GM21723 (cell line): ENCODE measurements at regions not wholly inside any gene's neighbourhood (a gene's known extent, or its start where the extent isn't known, plus 50 kb on each side); places are given as distances from the start of the nearest gene placed in this dataset.

Experiments
- ATAC-seq: cut with Tn5 transposase; IDR thresholded peaks from one replicate; pipeline ENCODE4 v1.9.1; 2021; ENCODE audit warnings: mild to moderate bottlenecking, moderate library complexity; ENCODE audit not compliant: unreplicated experiment

GRCh38 chr17:70857351-70857750, 688.0 kb downstream of the KCNJ2 start:
- ATAC-seq = no peak

- no peak for ATAC-seq
Measured at GRCh38 chr17:70859829-70860228, 690.5 kb downstream of the KCNJ2 start.

- no peak for ATAC-seq
Measured at GRCh38 chr17:70862295-70862694, 693.0 kb downstream of the KCNJ2 start.

GRCh38 chr17:70863436-70864248, 694.3 kb downstream of the KCNJ2 start:
- no peak for ATAC-seq

GRCh38 chr17:70865993-70866804, 696.9 kb downstream of the KCNJ2 start:
- no peak for ATAC-seq

- ATAC-seq = no peak
Measured at GRCh38 chr17:70868149-70868548, 698.8 kb downstream of the KCNJ2 start.

- no peak for ATAC-seq
Measured at GRCh38 chr17:70869402-70870085, 700.2 kb downstream of the KCNJ2 start.

GRCh38 chr17:70871180-70871818, 702.0 kb downstream of the KCNJ2 start:
- no peak for ATAC-seq

- no peak for ATAC-seq
Measured at GRCh38 chr17:70872103-70872502, 702.8 kb downstream of the KCNJ2 start.

GRCh38 chr17:70875729-70876310, 706.5 kb downstream of the KCNJ2 start:
- ATAC-seq = no peak

GRCh38 chr17:70878879-70879278, 709.5 kb downstream of the KCNJ2 start:
- no peak for ATAC-seq

- ATAC-seq = no peak
Measured at GRCh38 chr17:70879401-70879800, 710.1 kb downstream of the KCNJ2 start.

- no peak for ATAC-seq
Measured at GRCh38 chr17:70881093-70881492, 711.8 kb downstream of the KCNJ2 start.

GRCh38 chr17:70882504-70882903, 713.2 kb downstream of the KCNJ2 start:
- no peak for ATAC-seq

GRCh38 chr17:70886648-70887047, 717.3 kb downstream of the KCNJ2 start:
- no peak for ATAC-seq

GRCh38 chr17:70888324-70888723, 719.0 kb downstream of the KCNJ2 start:
- ATAC-seq = no peak

- no peak for ATAC-seq
Measured at GRCh38 chr17:70891306-70891705, 722.0 kb downstream of the KCNJ2 start.

GRCh38 chr17:70892527-70892926, 723.2 kb downstream of the KCNJ2 start:
- ATAC-seq = no peak

- ATAC-seq = no peak
Measured at GRCh38 chr17:70896843-70897242, 727.5 kb downstream of the KCNJ2 start.

GRCh38 chr17:70897446-70897845, 728.1 kb downstream of the KCNJ2 start:
- ATAC-seq = no peak

- ATAC-seq = no peak
Measured at GRCh38 chr17:70901870-70902269, 732.5 kb downstream of the KCNJ2 start.
